HepG2 (cell line): ENCODE measurements at regions not wholly inside any gene's neighbourhood (a gene's known extent, or its start where the extent isn't known, plus 50 kb on each side); places are given as distances from the start of the nearest gene placed in this dataset.

Experiments
- ATAC-seq: fragments of 200-7000 bp; cut with Tn5 transposase; 3 replicates; pipeline ENCODE4 v1.9.1; 2020; ENCODE audit warnings: mild to moderate bottlenecking, moderate library complexity
- BruUV-seq: library from RNA; stranded (reverse); fragments of 400-500 nt; replicated peaks from 2 replicates; lab custom pipeline; 2021; lab: Mats Ljungman, UMichigan
- CTCF ChIA-PET: fragments of 300-600 bp; formaldehyde crosslinking; extraction: SDS; loops from one replicate; lab custom pipeline; 2021; ENCODE audit warnings: low total read pairs, inconsistent platforms, low intra/inter-chr PET ratio; lab: Yijun Ruan, JAX
- POLR2A ChIA-PET: fragments of 350-600 bp; sonication (Branson Sonifier 250); formaldehyde crosslinking; loops from one replicate; lab custom pipeline; 2020; ENCODE audit warnings: antibody characterized with exemption, inconsistent platforms; lab: Yijun Ruan, JAX
- DNase-seq: peaks from one replicate; pipeline ENCODE4 v3.0.0-alpha.2; 2015; ENCODE audit warnings: low spot score
- FAIRE-seq: peaks from 3 replicates; lab custom pipeline; 2011; peaks lifted over from hg19 to GRCh38; lab: Jason Lieb, UNC
- H2AFZ ChIP-seq: one replicate; pipeline ENCODE4 v1.6.1; 2011; ENCODE audit warnings: low read length, inconsistent platforms
- H3K27ac ChIP-seq: fragments of 300-600 bp; 3 replicates; pipeline ENCODE4 v1.8.0; 2011; ENCODE audit warnings: mixed run types, mild to moderate bottlenecking, mixed read lengths, low read length, inconsistent platforms; ENCODE audit not compliant: insufficient read depth; ENCODE audit errors: extremely low read length
- H3K27me3 ChIP-seq, 2 experiments: fragments of 200-600 bp in 1 of 2; 2 replicates in 1 of 2; 3 replicates in 1 of 2; pipeline versions ENCODE4 v1.6.0 to v1.8.0; 2011; ENCODE audit warnings: low read length in 2 of 2, mild to moderate bottlenecking in 2 of 2, moderate library complexity in 2 of 2, inconsistent platforms in 1 of 2; ENCODE audit not compliant: insufficient read depth in 2 of 2, control insufficient read depth in 1 of 2
- H3K36me3 ChIP-seq, 2 experiments: fragments of 200-600 bp in 1 of 2; replicated peaks in 1 of 2; 2 replicates in 1 of 2; 3 replicates in 1 of 2; pipeline versions ENCODE4 v1.5.1 to v1.8.0; 2011; ENCODE audit warnings: low read length in 2 of 2, inconsistent platforms in 1 of 2; ENCODE audit not compliant: insufficient read depth in 2 of 2, control insufficient read depth in 1 of 2
- H3K4me1 ChIP-seq: 2 replicates; pipeline ENCODE4 v1.5.1; 2012; ENCODE audit warnings: low read length, inconsistent platforms; ENCODE audit not compliant: insufficient read depth
- H3K4me2 ChIP-seq: 2 replicates; pipeline ENCODE4 v1.6.0; 2011; ENCODE audit warnings: low read depth, low read length, inconsistent platforms
- H3K4me3 ChIP-seq, 3 experiments: fragments of 200-600 bp in 1 of 3; sonication (generic), shearing (Covaris generic) in 1 of 3; replicated peaks in 1 of 3; 2 replicates each; pipeline ENCODE4 v1.5.1; 2011 to 2016; ENCODE audit warnings: low read length in 3 of 3, inconsistent platforms in 2 of 3, low read depth in 2 of 3, mild to moderate bottlenecking in 2 of 3, control low read depth in 1 of 3, mixed read lengths in 1 of 3; ENCODE audit not compliant: insufficient read depth in 1 of 3
- H3K79me2 ChIP-seq: one replicate; pipeline ENCODE4 v1.6.1; 2011; ENCODE audit warnings: low read length, inconsistent platforms; ENCODE audit not compliant: insufficient read depth
- H3K9ac ChIP-seq: 2 replicates; pipeline ENCODE4 v1.6.0; 2011; ENCODE audit warnings: mild to moderate bottlenecking, low read depth, low read length, inconsistent platforms; ENCODE audit not compliant: insufficient read depth
- H3K9me3 ChIP-seq: 2 replicates; pipeline ENCODE4 v1.5.1; 2012; ENCODE audit warnings: mild to moderate bottlenecking, low read length
- H4K20me1 ChIP-seq: 2 replicates; pipeline ENCODE4 v1.6.0; 2011; ENCODE audit warnings: inconsistent platforms, mild to moderate bottlenecking, low read length, moderate library complexity; ENCODE audit not compliant: insufficient read depth
- ISL2 ChIP-seq: sonication (generic); formaldehyde crosslinking; IDR thresholded peaks from 2 replicates; pipeline ENCODE4 v1.5.0; 2020; ENCODE audit warnings: missing genetic modification reagents
- JUNB ChIP-seq: sonication (generic); formaldehyde crosslinking; IDR thresholded peaks from 2 replicates; pipeline ENCODE4 v1.8.0; 2022; ENCODE audit warnings: missing genetic modification reagents, mild to moderate bottlenecking, borderline replicate concordance
- MAFG ChIP-seq: sonication (generic); formaldehyde crosslinking; IDR thresholded peaks from 2 replicates; pipeline ENCODE4 v1.5.1; 2020; ENCODE audit warnings: mild to moderate bottlenecking, missing genetic modification reagents
- RNF2 ChIP-seq: fragments of 450-650 bp; conservative IDR thresholded peaks from 2 replicates; pipeline ENCODE4 v1.6.1; 2016; ENCODE audit warnings: low read depth
- ZNF558 ChIP-seq: sonication (generic); formaldehyde crosslinking; IDR thresholded peaks from 2 replicates; pipeline ENCODE4 v1.9.0; 2022; ENCODE audit warnings: mild to moderate bottlenecking, missing genetic modification reagents, borderline replicate concordance
- ZNF781 ChIP-seq: sonication (generic); formaldehyde crosslinking; IDR thresholded peaks from 2 replicates; pipeline ENCODE4 v1.5.1; 2020; ENCODE audit warnings: borderline replicate concordance, mild to moderate bottlenecking, missing genetic modification reagents; ENCODE audit errors: not compliant biosample characterization
- WGBS: methylation state at CpG from one replicate; pipeline ENCODE4 v1.1.6; 2017; ENCODE audit warnings: low lambda C conversion rate; 5-methylcytosine and 5-hydroxymethylcytosine counted together
- in situ Hi-C: cut with HindIII; loops from 2 replicates; pipeline ENCODE4 v1.10.0; 2017; ENCODE audit warnings: low pct_unique_long_range_greater_than_20kb; ENCODE audit not compliant: extremely low pct_ligation_motif_present
- intact Hi-C: fragments of 100-400 bp; cut with micrococcal nuclease; formaldehyde crosslinking; loops from one replicate; pipeline ENCODE4 v1.10.0; 2022; ENCODE audit not compliant: unreplicated experiment

DNA sequence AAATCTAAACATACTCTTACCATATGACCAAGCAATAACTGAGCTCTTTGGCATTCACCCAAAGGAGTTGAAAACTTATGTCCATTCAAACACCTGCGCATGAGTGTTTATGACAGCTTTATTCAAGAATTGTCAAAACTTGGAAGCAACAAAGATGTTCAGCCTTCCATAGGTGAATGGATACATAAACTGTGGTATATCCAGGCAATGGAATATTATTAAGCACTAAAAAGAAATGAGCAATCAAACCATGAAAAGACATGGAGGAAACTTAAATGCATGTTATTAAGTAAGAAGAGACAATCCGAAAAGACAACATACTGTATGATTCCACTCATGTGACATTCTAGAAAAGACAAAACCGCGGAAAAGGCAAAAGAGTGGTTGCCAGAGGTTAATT is 312.0 kb upstream of the TMC3 start:
- no peaks in the 10 kb centered on the region for H4K20me1 ChIP-seq
- H3K4me3 ChIP-seq, result no peak overlapping the region
- FAIRE-seq (no peak), ATAC-seq (no peak), DNase-seq (no peak)
- CTCF ChIA-PET, result no interaction called here
- H3K9me3 ChIP-seq, result 0 out of 2 replicates have a peak, but pooled peaks cover 4% of the 10 kb centered on the region
- 10% methylated on average over 4 of the region's 4 CpGs for WGBS
- H3K4me2 ChIP-seq, result no peak overlapping the region
- no peaks in the 10 kb centered on the region for H3K79me2 ChIP-seq
- H3K9ac ChIP-seq, result no peak overlapping the region
- POLR2A ChIA-PET, result no interaction called here
- no peaks in the 10 kb centered on the region for H3K36me3 ChIP-seq
- H2AFZ ChIP-seq, result no peak overlapping the region
- TF ChIP-seq RNF2 (no peak), ZNF781 (CRISPR knock-in tag) (no peak), JUNB (no peak), ZNF558 (CRISPR knock-in tag) (no peak), MAFG (CRISPR knock-in tag) (no peak)
- no TSS peak for BruUV-seq
- H3K27ac ChIP-seq, result no peak overlapping the region
- H3K4me1 ChIP-seq, result no peaks in the 10 kb centered on the region
- no peaks in the 10 kb centered on the region for H3K27me3 ChIP-seq
- in situ Hi-C loops, result no loop called here
- intact Hi-C loops, result no loop called here

DNA sequence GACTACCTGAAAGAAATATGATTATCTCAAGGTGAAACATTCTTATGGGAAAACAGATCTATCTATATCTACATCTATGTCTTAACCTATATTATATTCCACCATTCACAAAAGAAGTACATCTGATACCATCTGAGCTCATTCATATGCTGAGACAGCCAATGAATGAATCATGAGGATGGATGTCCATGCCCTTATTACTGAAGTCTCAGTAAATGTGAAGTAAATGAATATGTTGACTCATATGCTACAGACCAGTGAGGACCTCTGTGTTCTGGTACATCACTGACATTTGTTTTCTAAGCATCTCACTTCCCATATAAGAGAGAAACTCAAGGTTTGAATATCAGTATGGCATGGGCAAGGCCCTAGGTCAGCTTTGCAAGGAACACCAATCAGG is 311.2 kb upstream of the TMC3 start:
- no TSS peak for BruUV-seq
- intact Hi-C loops (no loop called here), in situ Hi-C loops (no loop called here)
- no peak for ATAC-seq
- Histone ChIP-seq H3K4me3 (no peak overlapping the region), H3K27me3 (no peaks in the 10 kb centered on the region), H3K4me2 (no peak overlapping the region), H4K20me1 (no peaks in the 10 kb centered on the region), H3K79me2 (no peaks in the 10 kb centered on the region), H3K9ac (no peak overlapping the region), H3K36me3 (no peaks in the 10 kb centered on the region), H3K27ac (no peak overlapping the region), H3K9me3 (0 out of 2 replicates have a peak, but pooled peaks cover 4% of the 10 kb centered on the region), H2AFZ (no peak overlapping the region), H3K4me1 (no peaks in the 10 kb centered on the region)
- no peak for TF ChIP-seq ISL2 (CRISPR knock-in tag)
- no peak for DNase-seq
- FAIRE-seq, result no peak
- CTCF ChIA-PET, result no interaction called here
- POLR2A ChIA-PET, result no interaction called here
